ENCODE measurements at regions not wholly inside any gene's neighbourhood (a gene's known extent, or its start where the extent isn't known, plus 50 kb on each side); places are given as distances from the start of the nearest gene placed in this dataset.

DNA sequence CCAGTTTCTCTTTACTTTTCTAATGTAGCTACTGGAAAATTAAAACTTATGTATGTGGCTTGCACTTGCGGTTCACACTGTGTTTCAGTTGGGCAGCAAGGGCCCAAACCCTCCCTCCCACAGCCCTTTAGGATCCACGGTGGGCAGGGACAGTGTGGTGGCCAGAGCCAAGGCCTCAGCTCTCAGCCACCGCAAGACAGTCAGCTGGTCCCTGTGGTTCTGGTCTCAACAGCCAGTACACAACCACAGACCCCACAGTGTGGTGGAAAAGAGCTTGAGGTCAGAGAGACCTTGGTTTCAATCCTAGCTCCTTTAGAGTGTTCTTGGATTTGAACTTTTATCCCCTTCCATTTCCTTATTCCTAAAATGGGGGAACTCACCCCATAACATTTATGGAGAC is 153.0 kb upstream of the SMIM23 start:
- Mint-ChIP-seq H3K9me3 (ENCODE audit: low read depth) (no peaks in the 10 kb centered on the region), H3K4me1 (ENCODE audit: low read depth) (peaks cover 5% of the 10 kb centered on the region), H3K4me3 (ENCODE audit: low read depth) (no peak overlapping the region), H3K27me3 (peaks cover 65% of the 10 kb centered on the region), H3K27ac (no peak overlapping the region), H3K36me3 (ENCODE audit: insufficient read depth) (no peaks in the 10 kb centered on the region)
- DNase-seq (ENCODE audit: low spot score, unreplicated experiment): no peak
- TF ChIP-seq, protein P1, sequence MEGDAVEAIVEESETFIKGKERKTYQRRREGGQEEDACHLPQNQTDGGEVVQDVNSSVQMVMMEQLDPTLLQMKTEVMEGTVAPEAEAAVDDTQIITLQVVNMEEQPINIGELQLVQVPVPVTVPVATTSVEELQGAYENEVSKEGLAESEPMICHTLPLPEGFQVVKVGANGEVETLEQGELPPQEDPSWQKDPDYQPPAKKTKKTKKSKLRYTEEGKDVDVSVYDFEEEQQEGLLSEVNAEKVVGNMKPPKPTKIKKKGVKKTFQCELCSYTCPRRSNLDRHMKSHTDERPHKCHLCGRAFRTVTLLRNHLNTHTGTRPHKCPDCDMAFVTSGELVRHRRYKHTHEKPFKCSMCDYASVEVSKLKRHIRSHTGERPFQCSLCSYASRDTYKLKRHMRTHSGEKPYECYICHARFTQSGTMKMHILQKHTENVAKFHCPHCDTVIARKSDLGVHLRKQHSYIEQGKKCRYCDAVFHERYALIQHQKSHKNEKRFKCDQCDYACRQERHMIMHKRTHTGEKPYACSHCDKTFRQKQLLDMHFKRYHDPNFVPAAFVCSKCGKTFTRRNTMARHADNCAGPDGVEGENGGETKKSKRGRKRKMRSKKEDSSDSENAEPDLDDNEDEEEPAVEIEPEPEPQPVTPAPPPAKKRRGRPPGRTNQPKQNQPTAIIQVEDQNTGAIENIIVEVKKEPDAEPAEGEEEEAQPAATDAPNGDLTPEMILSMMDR (IDR thresholded peaks at IDR 0.05; ENCODE audit: unreplicated experiment): no peak

DNA sequence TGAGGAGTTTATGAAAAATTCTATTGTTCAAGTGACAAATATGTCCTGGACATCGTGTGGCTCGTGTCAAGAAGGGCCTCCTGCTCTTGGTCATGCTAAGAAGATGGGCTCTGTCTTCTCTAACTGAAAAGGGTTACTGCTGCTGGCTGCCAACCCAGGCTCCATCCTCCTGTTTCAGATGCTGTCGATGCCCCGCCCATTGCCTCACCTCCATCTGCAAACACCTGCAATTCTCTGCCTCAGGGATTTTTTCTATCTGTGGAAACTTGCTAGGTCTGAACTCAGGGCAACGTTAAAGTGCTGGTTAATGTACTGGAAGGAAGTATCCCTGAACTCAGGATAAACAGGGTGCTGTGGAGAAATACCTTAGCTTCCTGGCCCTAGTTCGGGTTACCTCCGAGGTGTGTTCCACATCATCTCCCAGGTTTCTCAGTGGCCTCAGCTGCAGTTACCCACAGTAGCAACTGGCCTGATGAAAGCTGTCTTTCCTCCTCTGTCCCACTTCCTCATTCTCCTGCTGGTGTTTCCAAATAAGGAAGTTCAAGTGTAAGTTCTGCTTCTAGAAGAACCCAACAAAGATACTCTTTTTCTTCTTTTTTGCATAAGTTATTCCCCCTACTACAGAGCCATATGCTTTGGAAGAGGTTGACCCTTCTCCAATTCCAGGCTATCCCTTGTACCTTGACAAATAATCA is 151.7 kb upstream of the SMIM23 start:
- H3K27me3 Mint-ChIP-seq: peaks cover 52% of the 10 kb centered on the region
- no peaks in the 10 kb centered on the region for H3K36me3 Mint-ChIP-seq (ENCODE audit: insufficient read depth)
- H3K27ac Mint-ChIP-seq: no peak overlapping the region
- no peak for DNase-seq (ENCODE audit: low spot score, unreplicated experiment)
- TF ChIP-seq, protein P1 (IDR thresholded peaks at IDR 0.05; ENCODE audit: unreplicated experiment): no peak
- peaks cover 5% of the 10 kb centered on the region for H3K4me1 Mint-ChIP-seq (ENCODE audit: low read depth)
- no peak overlapping the region for H3K4me3 Mint-ChIP-seq (ENCODE audit: low read depth)
- H3K9me3 Mint-ChIP-seq (ENCODE audit: low read depth): no peaks in the 10 kb centered on the region

GRCh38 chr5:171634511-171634910 is 151.1 kb upstream of the SMIM23 start:
- H3K4me1 Mint-ChIP-seq (ENCODE audit: low read depth): peaks cover 5% of the 10 kb centered on the region
- no peak overlapping the region for H3K27ac Mint-ChIP-seq
- H3K27me3 Mint-ChIP-seq: peaks cover 47% of the 10 kb centered on the region
- H3K36me3 Mint-ChIP-seq (ENCODE audit: insufficient read depth): no peaks in the 10 kb centered on the region
- H3K9me3 Mint-ChIP-seq (ENCODE audit: low read depth): no peaks in the 10 kb centered on the region
- TF ChIP-seq, protein P1 (IDR thresholded peaks at IDR 0.05; ENCODE audit: unreplicated experiment): no peak
- no peak for DNase-seq (ENCODE audit: low spot score, unreplicated experiment)
- no peak overlapping the region for H3K4me3 Mint-ChIP-seq (ENCODE audit: low read depth)

- Mint-ChIP-seq H3K4me3 (ENCODE audit: low read depth) (no peak overlapping the region), H3K9me3 (ENCODE audit: low read depth) (no peaks in the 10 kb centered on the region), H3K27me3 (peaks cover 44% of the 10 kb centered on the region), H3K27ac (no peak overlapping the region), H3K4me1 (ENCODE audit: low read depth) (peaks cover 3% of the 10 kb centered on the region), H3K36me3 (ENCODE audit: insufficient read depth) (no peaks in the 10 kb centered on the region)
- no peak for DNase-seq (ENCODE audit: low spot score, unreplicated experiment)
- TF ChIP-seq, protein P1 (IDR thresholded peaks at IDR 0.05; ENCODE audit: unreplicated experiment): no peak
These were observed 150.6 kb upstream of the SMIM23 start for GRCh38 chr5:171635028-171635427.

- DNase-seq (ENCODE audit: low spot score, unreplicated experiment): no peak
- H3K9me3 Mint-ChIP-seq (ENCODE audit: low read depth): no peaks in the 10 kb centered on the region
- H3K36me3 Mint-ChIP-seq (ENCODE audit: insufficient read depth): no peaks in the 10 kb centered on the region
- TF ChIP-seq, protein P1 (IDR thresholded peaks at IDR 0.05; ENCODE audit: unreplicated experiment): no peak
- no peaks in the 10 kb centered on the region for H3K4me1 Mint-ChIP-seq (ENCODE audit: low read depth)
- no peak overlapping the region for H3K4me3 Mint-ChIP-seq (ENCODE audit: low read depth)
- no peak overlapping the region for H3K27ac Mint-ChIP-seq
- peaks cover 38% of the 10 kb centered on the region for H3K27me3 Mint-ChIP-seq
These were observed 149.9 kb upstream of the SMIM23 start for GRCh38 chr5:171635561-171636245.
